Stomach smooth muscle (tissue), 2 donors: ENCODE measurements at regions not wholly inside any gene's neighbourhood (a gene's known extent, or its start where the extent isn't known, plus 50 kb on each side); places are given as distances from the start of the nearest gene placed in this dataset.
"Not testable (repeated sequence)": the region's sequence is repeated elsewhere in the genome, so short reads cannot be mapped to it uniquely, and the experiment has no call there.

Experiments used
- H3K27ac ChIP-seq: one replicate; pipeline ENCODE4 v1.7.0; 2013; ENCODE audit warnings: mild to moderate bottlenecking, low read length, inconsistent platforms
- H3K27me3 ChIP-seq, 2 donors: one replicate each; pipeline ENCODE4 v1.7.0; 2013; ENCODE audit warnings: low read length in 2 of 2; ENCODE audit not compliant: insufficient read depth in 2 of 2, control insufficient read depth in 1 of 2
- H3K36me3 ChIP-seq, 2 donors: one replicate each; pipeline ENCODE4 v1.7.0; 2013; ENCODE audit warnings: low read length in 2 of 2; ENCODE audit not compliant: control insufficient read depth in 2 of 2, insufficient read depth in 2 of 2
- H3K4me1 ChIP-seq: one replicate; pipeline ENCODE4 v1.7.0; 2013; ENCODE audit warnings: low read length; ENCODE audit not compliant: control insufficient read depth, insufficient read depth
- H3K4me3 ChIP-seq, 2 donors: one replicate each; pipeline ENCODE4 v1.7.0; 2013; ENCODE audit warnings: low read length in 2 of 2
- H3K9ac ChIP-seq, 2 donors: one replicate each; pipeline ENCODE4 v1.7.0; 2013; ENCODE audit warnings: low read length in 2 of 2, mild to moderate bottlenecking in 1 of 2
- H3K9me3 ChIP-seq, 2 donors: one replicate each; pipeline ENCODE4 v1.7.0; 2013; ENCODE audit warnings: low read length in 2 of 2; ENCODE audit not compliant: control insufficient read depth in 2 of 2
- donor health status: healthy.
- donor health status: Pancreatic carcinoma.

- H3K4me3 ChIP-seq, H3K27ac ChIP-seq, H3K4me1 ChIP-seq, H3K9ac ChIP-seq, H3K36me3 ChIP-seq, H3K9me3 ChIP-seq: not testable (repeated sequence)
- peaks cover 3 to 16% of the 10 kb centered on the region in 2 donors for H3K27me3 ChIP-seq
Measured at GRCh38 chr1:147103416-147104155, 68.7 kb downstream of the PRKAB2 start.

- Histone ChIP-seq H3K4me1 (no peaks in the 10 kb centered on the region), H3K27me3 (peaks cover 3 to 11% of the 10 kb centered on the region in 2 donors), H3K27ac (no peak overlapping the region), H3K36me3 (no peaks in the 10 kb centered on the region), H3K9ac (no peak overlapping the region), H3K4me3 (no peak overlapping the region), H3K9me3 (no peaks in the 10 kb centered on the region)
Measured at GRCh38 chr1:147099192-147099591, 73.1 kb downstream of the PRKAB2 start.

GRCh38 chr1:147098338-147098973 is 73.8 kb downstream of the PRKAB2 start:
- not testable (repeated sequence) for H3K4me1 ChIP-seq, H3K27ac ChIP-seq, H3K9ac ChIP-seq, H3K36me3 ChIP-seq, H3K4me3 ChIP-seq, H3K9me3 ChIP-seq
- peaks cover 3 to 12% of the 10 kb centered on the region in 2 donors for H3K27me3 ChIP-seq

- no peaks in the 10 kb centered on the region for H3K36me3 ChIP-seq
Measured at GRCh38 chr1:147095691-147096090, 76.6 kb downstream of the PRKAB2 start.

GRCh38 chr1:147091801-147092200 is 80.5 kb downstream of the PRKAB2 start:
- Histone ChIP-seq H3K4me1 (no peaks in the 10 kb centered on the region), H3K36me3 (no peaks in the 10 kb centered on the region), H3K9me3 (peaks cover 3% of the 10 kb centered on the region in 2 donors), H3K4me3 (no peak overlapping the region), H3K27me3 (peaks cover 0 to 4% of the 10 kb centered on the region in 2 donors), H3K27ac (no peak overlapping the region), H3K9ac (no peak overlapping the region)

More at GRCh38 chr1:147095691-147096090, 76.6 kb downstream of the PRKAB2 start:
- no peak overlapping the region for H3K27ac ChIP-seq
- no peak overlapping the region for H3K4me3 ChIP-seq
- H3K9ac ChIP-seq, result no peak overlapping the region
- peaks cover 3 to 13% of the 10 kb centered on the region in 2 donors for H3K27me3 ChIP-seq
- H3K9me3 ChIP-seq, result no peaks in the 10 kb centered on the region
- H3K4me1 ChIP-seq, result no peaks in the 10 kb centered on the region

- H3K36me3 ChIP-seq, result no peaks in the 10 kb centered on the region
- H3K9ac ChIP-seq, result no peak overlapping the region
- peaks cover 3 to 6% of the 10 kb centered on the region in 2 donors for H3K27me3 ChIP-seq
- peaks cover 3 to 6% of the 10 kb centered on the region in 2 donors for H3K9me3 ChIP-seq
- H3K27ac ChIP-seq, result no peak overlapping the region
- peaks cover 3% of the 10 kb centered on the region for H3K4me1 ChIP-seq
- H3K4me3 ChIP-seq, result no peak overlapping the region
Measured at GRCh38 chr1:147089457-147089856, 82.8 kb downstream of the PRKAB2 start.

GRCh38 chr1:147086129-147086528 is 86.1 kb downstream of the PRKAB2 start:
- Histone ChIP-seq H3K9ac (no peak overlapping the region), H3K27me3 (peaks cover 20 to 27% of the 10 kb centered on the region in 2 donors), H3K9me3 (peaks cover 3 to 6% of the 10 kb centered on the region in 2 donors), H3K4me3 (no peak overlapping the region), H3K4me1 (peaks cover 11% of the 10 kb centered on the region), H3K27ac (no peak overlapping the region), H3K36me3 (no peaks in the 10 kb centered on the region)

GRCh38 chr1:147084273-147085096 is 87.8 kb downstream of the PRKAB2 start:
- H3K4me1 ChIP-seq, result peaks cover 20% of the 10 kb centered on the region
- no peak overlapping the region for H3K27ac ChIP-seq
- H3K4me3 ChIP-seq, result peak overlapping the region; percentile 76 to 77
- H3K36me3 ChIP-seq, result no peaks in the 10 kb centered on the region
- peaks cover 3 to 6% of the 10 kb centered on the region in 2 donors for H3K9me3 ChIP-seq
- H3K27me3 ChIP-seq, result peaks cover 36 to 44% of the 10 kb centered on the region in 2 donors
- peak overlapping the region; percentile 8 to 74 for H3K9ac ChIP-seq

GRCh38 chr1:147083919-147084272 is 88.4 kb downstream of the PRKAB2 start:
- peak overlapping the region; percentile 8 to 74 for H3K9ac ChIP-seq

GRCh38 chr1:147080671-147081394 is 91.4 kb downstream of the PRKAB2 start:
- no peaks in the 10 kb centered on the region for H3K36me3 ChIP-seq
- peaks cover 32% of the 10 kb centered on the region for H3K4me1 ChIP-seq
- H3K27me3 ChIP-seq, result peaks cover 70 to 73% of the 10 kb centered on the region in 2 donors
- peaks cover 0 to 3% of the 10 kb centered on the region in 2 donors for H3K9me3 ChIP-seq
- H3K27ac ChIP-seq, result no peak overlapping the region
- H3K9ac ChIP-seq, result no peak overlapping the region
- peak overlapping the region in 1 of 2 donors; percentile 40 for H3K4me3 ChIP-seq

More at GRCh38 chr1:147083919-147084272, 88.4 kb downstream of the PRKAB2 start:
- Histone ChIP-seq H3K9me3 (peaks cover 3 to 6% of the 10 kb centered on the region in 2 donors), H3K4me3 (peak overlapping the region; percentile 76 to 77), H3K36me3 (no peaks in the 10 kb centered on the region), H3K27me3 (peaks cover 42 to 49% of the 10 kb centered on the region in 2 donors), H3K4me1 (peaks cover 23% of the 10 kb centered on the region), H3K27ac (no peak overlapping the region)
